ENCODE measurements at regions not wholly inside any gene's neighbourhood (a gene's known extent, or its start where the extent isn't known, plus 50 kb on each side); places are given as distances from the start of the nearest gene placed in this dataset.
"Not testable (repeated sequence)": the region's sequence is repeated elsewhere in the genome, so short reads cannot be mapped to it uniquely, and the experiment has no call there.

DNA sequence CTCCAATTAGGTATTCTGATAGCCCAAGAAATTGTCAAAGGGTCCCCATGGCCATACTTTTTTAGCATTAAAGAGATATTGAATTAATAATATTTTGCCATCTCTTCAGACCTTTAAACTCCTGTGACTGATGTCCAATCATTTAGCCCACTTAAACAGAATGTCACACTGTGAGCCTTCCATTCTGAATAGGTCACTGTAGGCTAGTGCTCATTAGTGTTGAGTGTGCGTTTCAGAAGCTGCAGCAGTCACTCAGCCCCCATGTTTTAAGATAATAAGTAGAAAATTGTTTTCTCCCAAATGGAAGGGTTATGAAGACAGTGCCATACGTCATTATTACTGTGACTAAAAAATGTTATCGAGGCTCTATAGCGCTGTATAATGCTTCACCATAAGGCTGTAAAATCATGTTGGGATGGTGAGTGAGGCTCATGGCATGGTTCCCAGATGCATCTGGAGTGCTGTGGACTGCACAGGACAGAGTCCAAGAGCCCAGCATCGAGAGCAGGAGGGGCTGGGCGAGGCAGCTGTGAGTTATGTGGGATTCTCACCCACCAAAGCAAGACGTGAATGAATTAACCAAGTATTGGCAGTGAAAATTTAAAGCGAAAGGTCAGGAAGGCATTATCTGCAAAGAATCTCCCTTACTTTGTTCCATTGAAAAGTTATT, 2112.9 kb upstream of the WWC1 start:
- no peak for DNase-seq

DNA sequence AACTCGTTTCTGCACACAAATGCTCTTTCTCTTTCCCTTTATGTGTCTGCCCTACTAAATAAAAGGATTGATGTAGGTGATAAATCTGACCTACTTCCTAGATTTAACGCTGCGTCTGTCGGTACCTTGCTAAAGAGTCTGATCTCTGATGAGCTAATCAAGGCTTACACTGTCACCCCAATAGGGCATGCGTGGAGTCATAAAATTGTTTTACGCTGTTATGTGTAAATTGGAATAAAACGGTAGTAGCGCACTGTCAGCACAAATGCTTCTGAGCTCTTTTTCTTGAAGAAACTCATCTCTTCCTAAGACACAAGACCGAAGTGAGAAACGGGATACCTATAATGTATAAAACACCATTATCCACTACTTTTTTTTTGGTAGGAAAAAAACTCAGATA, 2106.3 kb upstream of the WWC1 start:
- no peak for DNase-seq

- DNase-seq = no peak
These were observed 2102.7 kb upstream of the WWC1 start for GRCh38 chr5:166188501-166189325.

GRCh38 chr5:166192696-166193095, 2098.7 kb upstream of the WWC1 start:
- DNase-seq = no peak

DNA sequence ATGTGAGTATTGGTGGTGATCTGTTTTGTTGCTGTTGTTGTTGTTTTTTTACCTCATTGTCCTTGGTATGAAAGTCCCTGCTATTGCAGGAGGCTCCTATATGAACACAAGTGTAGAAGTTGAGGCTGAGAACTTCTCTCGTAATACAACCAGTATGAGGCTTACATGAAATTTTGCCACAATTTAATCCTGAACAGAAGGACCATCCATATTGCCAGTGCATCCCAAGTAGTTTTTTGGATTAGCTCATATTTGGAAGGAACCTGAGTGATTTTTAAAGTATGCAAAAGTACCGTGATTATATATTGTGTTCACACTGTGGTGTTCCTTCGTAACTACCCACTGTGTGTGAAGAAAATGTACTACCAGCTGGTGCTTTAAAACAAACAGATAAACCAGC, 2095.5 kb upstream of the WWC1 start:
- DNase-seq = no peak

DNA sequence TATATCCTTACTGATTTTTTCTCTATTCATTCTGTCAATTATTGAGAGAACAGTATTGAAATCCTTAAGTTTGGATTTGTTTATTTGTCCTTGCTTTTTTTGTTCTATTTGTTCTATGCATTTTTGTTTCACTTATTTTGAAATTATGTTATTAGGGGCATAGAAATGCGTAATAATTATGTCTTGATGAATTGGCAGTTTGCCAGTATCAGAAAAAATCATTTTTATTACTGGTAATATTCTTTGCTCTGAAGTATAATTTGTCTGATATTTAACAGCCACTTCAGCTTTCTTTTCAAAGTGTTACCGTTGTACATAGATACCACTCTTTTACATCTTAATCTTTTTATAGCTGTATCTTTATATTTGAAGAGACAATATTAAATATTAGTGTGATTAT, 2090.9 kb upstream of the WWC1 start:
- no peak for DNase-seq

GRCh38 chr5:166211640-166212039, 2079.8 kb upstream of the WWC1 start:
- no peak for DNase-seq

DNA sequence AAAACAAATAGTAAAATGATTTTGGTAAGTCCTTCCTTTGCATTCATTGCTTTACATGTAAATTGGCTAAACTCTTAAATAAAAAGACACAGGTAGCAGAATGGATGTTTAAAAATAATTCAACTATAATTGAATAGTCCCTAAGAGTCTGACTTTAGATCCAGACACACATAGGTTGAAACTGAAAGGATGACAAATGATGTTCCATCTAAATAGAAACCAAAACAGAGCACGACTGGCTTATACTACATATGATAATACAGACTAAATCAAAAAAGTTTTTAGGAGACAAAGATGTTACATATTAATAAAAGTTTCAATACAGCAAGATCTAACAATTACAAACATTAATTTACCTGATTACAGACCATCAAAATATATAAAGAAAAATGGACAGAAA, 2055.1 kb upstream of the WWC1 start:
- no peak for DNase-seq

DNA sequence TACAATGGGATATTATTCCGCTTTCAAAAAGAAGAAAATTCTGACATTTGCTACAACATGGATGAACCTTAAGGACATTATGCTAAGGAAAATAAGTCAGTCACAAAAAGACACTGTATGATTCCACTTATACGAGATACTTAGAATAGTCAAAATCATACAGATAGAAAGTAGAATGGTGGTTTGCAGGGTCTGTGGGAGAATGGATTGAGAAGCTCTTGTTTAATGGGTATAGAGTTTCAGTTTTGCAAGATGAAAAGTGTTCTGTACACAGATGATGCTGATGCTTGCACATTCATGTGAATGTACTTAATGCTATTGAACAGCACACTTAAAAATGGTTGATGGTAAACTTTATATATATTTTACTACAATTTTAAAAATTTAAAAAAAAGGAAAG, 2050.7 kb upstream of the WWC1 start:
- no peak for DNase-seq

DNA sequence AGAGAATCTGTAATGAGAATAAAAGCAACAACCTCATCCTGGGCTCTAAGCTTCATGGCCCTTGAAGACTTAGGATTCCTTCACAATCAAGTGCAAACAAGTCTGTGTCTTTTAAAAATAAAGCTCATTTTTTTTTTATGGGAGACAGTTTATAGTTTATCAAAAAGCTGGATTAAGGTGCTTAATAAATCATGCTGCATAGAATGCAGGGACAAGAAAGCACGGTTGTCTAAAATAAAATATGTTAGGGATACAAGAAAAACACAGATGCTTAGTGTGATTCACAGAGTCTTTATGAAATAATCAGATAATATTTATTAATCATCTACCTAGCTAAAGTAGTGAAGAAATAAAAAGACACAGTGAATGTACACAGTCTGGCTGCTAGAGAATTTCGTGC, 2045.9 kb upstream of the WWC1 start:
- DNase-seq = no peak

DNA sequence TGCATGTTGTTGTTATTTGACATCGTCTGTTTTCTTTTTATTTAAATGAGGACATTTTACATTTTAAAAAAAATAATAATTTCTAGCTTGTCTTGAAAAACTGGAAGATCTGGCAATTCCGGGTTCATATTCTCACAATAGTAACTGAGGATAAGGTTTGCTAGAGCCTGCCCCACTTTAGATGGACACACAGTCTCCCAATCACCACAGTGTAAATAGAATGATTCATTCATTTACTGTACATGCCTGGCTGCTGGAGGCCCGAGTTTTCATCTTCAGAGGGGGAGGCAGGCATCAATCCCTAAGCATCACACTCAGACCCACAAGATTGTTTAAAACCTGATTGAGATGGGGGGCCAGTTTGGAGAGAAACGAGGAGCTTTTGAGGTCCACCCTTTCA, 2039.7 kb upstream of the WWC1 start:
- DNase-seq = no peak

DNA sequence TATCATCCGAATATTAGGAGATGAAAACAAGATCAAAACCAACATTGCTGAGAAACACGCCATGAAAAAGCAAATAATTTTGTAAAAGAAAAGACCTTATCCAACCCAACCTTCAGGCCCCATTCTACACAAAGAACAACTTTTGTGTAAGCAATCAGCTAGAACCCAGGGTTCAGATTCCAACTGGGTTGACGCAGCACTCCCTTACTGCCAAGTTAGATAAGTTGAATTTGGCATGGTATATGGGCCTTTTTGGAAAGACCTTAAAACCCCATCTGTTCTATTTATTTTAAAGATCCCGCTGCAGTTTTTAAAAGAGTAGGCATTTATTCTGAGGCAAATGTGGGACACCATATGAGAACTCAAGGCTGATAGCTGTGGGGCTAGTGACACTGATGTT, 2033.8 kb upstream of the WWC1 start:
- DNase-seq = no peak

DNA sequence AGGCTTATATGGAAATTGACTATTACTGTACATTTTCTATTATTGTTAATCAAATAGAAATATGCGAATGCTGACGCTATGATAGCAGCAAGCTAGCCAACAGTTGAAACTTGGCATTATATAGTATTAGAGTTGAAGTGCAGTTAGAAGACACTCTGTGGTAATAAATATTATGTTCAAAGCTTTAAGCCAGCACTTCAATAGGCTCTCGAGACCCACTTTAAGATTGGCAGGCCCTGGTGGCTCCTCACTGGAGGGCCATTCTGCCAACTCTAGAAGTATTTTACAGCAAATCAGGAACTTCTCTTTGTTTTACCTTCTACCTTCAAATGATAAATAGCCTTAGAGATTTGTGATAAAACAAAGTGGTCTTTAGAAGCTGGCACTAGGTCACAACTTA, 2029.0 kb upstream of the WWC1 start:
- no peak for DNase-seq

GRCh38 chr5:166267907-166268306, 2023.5 kb upstream of the WWC1 start:
- no peak for DNase-seq

DNA sequence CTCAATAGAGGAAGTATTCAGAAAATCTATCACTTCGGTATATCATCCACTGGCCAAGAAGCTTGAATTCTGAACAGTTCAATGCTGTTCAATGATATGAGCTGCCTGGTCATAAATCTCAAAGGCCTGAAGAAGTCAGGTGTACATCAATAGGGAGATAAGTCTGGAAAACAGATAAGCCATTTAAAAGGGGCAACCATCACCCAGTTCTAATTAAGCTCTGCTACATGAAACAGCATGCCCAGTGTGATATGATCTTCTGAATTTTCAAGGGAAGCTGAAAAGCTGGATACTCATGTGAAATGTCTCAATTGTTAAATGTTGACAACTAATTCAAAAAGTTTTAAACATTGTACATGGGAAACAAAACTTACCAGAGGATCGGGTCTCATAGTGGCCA, 2020.7 kb upstream of the WWC1 start:
- no peak for DNase-seq

DNA sequence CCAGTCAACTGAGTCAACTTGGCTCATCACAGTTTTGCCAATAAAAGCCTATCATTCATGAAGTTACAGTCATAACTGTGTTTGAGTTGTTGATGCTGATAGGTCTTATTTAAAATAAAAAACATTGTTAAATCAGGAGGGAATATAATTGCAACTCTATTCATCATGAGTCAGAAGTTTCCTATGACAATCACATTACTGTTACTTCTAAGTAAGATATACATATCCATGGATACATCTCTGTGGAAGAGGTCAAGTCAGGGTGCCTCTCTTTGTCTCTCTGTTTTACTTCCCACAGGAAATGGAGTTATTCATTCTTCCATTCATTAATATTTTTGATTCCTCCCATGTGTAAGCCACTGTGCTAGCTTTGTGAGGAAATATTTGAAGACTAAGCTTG, 2015.4 kb upstream of the WWC1 start:
- DNase-seq = no peak

DNA sequence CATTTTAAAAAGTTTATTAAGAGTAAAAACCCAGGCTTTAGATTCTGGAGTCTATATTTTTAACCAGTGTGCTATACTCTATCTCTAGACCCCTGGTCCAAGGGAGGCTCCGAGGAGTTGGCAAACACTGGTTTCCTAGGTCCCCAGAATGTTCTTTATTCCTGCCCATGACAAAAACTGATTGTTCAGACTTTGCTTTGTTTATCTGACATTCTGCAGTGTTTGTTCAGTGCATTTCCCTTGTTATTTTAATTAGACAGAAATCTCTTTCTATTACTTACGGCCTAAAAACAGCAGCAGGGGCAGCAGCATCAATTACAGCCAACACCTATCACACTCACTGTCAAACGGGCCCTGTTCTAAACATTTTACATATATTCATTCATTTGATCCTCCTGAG, 2011.6 kb upstream of the WWC1 start:
- DNase-seq = no peak

DNA sequence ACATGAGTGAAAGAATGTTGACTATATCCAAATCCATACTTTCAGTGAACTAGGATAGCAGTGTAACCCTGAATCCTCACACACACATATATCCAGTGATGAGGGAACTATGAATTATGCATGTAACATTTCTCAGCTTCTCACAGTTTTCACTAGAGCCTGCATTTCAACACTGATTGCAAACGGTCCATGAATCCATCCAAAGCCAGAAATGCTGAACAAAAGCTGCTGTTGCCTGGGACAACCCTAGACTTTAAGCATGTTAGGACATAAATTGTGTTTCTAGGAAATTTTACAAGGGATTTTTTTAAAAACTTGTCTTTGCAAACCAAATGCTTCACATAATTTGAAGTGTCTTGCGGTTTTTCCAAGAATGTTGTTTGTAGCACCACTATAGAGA, 2010.0 kb upstream of the WWC1 start:
- DNase-seq = no peak

DNA sequence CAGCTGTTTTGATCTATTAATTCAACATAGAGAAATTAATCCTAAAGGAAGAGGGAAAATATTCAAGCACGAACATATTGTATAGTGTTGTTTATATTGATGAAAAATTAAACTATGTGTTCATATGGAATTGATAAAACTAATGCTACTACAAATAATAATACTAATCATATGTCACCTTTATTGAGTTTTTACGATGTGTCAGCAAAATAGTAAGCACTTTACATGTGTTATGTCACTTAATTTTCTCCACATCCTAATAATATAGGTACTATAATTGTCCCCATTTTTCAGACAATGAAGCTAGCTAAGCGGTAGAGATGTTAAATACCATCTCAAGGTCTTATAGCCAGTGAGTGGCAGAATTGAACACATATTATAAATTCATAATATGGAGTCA, 2008.5 kb upstream of the WWC1 start:
- no peak for DNase-seq

GRCh38 chr5:166285361-166285760, 2006.1 kb upstream of the WWC1 start:
- DNase-seq = no peak

GRCh38 chr5:166286832-166287231, 2004.6 kb upstream of the WWC1 start:
- no peak for DNase-seq

DNA sequence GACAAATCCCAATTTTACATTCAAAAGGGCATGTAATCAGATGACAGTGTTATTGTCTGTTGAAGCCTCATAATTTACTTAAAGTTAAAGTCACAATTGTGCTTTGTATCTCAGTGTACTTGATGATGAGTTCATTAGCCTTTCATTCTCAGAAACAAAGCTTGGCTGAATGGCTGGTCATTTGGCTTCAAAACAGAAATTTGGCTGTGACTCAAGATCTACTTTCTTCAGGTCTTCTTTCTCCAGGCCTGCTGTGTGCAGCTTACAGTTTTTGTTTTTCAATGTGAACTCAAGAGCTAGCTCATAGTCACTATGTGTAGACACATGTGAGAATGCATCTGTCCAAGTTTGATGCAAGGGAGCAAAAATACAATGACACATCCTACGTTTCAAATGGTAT, 2003.6 kb upstream of the WWC1 start:
- no peak for DNase-seq

- DNase-seq = not testable (repeated sequence)
These were observed 1999.6 kb upstream of the WWC1 start for GRCh38 chr5:166291800-166292199.

- DNase-seq = no peak
These were observed 1997.6 kb upstream of the WWC1 start for GRCh38 chr5:166293892-166294291.

DNA sequence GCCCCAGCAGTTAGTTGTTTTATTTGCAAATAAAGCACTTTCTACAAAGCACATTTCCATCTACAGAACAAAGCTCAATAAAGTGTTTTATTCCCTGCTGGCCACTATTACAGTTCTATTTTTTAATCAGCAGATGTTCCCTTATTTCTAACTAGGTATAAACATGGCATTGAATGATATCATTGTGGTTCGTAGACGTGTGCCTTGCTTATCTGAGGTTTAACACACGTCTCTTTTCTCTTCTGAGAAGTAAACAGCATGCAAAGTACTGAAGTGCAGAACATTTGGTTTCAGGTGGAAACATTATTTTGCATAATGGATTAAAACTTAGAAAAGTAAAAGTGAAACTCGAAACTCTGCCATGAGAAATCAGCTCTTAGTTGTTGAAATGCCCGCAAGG, 1989.3 kb upstream of the WWC1 start:
- DNase-seq = no peak

Data from stimulated activated CD4-positive, alpha-beta T cell treated with anti-CD3 and anti-CD28 coated beads, Interleukin-2, amount 100 ng/mL, for 48 hours (primary cell).